HG03378 (cell line): ENCODE measurements at regions not wholly inside any gene's neighbourhood (a gene's known extent, or its start where the extent isn't known, plus 50 kb on each side); places are given as distances from the start of the nearest gene placed in this dataset.

Experiments
- ATAC-seq: cut with Tn5 transposase; IDR thresholded peaks from one replicate; pipeline ENCODE4 v1.9.1; 2021; ENCODE audit warnings: mild to moderate bottlenecking, moderate library complexity; ENCODE audit not compliant: unreplicated experiment

- ATAC-seq, result no peak
Observed at GRCh38 chr11:92317222-92317621, 92.6 kb downstream of the FAT3 start.

GRCh38 chr11:92317721-92318120 lies 93.1 kb downstream of the FAT3 start:
- no peak for ATAC-seq

- no peak for ATAC-seq
Observed at GRCh38 chr11:92322225-92322624, 97.6 kb downstream of the FAT3 start.

GRCh38 chr11:92324890-92325289 lies 100.3 kb downstream of the FAT3 start:
- no peak for ATAC-seq

- ATAC-seq, result no peak
Observed at GRCh38 chr11:92325416-92325815, 100.8 kb downstream of the FAT3 start.

- no peak for ATAC-seq
Observed at GRCh38 chr11:92329137-92329536, 104.5 kb downstream of the FAT3 start.

GRCh38 chr11:92329646-92330045 lies 105.0 kb downstream of the FAT3 start:
- no peak for ATAC-seq

GRCh38 chr11:92330114-92330513 lies 105.5 kb downstream of the FAT3 start:
- ATAC-seq, result no peak

GRCh38 chr11:92332986-92333385 lies 108.4 kb downstream of the FAT3 start:
- ATAC-seq, result no peak

GRCh38 chr11:92340839-92341238 lies 116.2 kb downstream of the FAT3 start:
- ATAC-seq, result no peak

GRCh38 chr11:92342034-92342720 lies 117.6 kb downstream of the FAT3 start:
- ATAC-seq, result no peak

GRCh38 chr11:92342886-92343285 lies 118.3 kb downstream of the FAT3 start:
- ATAC-seq, result no peak

- no peak for ATAC-seq
Observed at GRCh38 chr11:92346220-92346619, 121.6 kb downstream of the FAT3 start.

- no peak for ATAC-seq
Observed at GRCh38 chr11:92347454-92347853, 122.8 kb downstream of the FAT3 start.

- ATAC-seq, result no peak
Observed at GRCh38 chr11:92349486-92350156, 125.0 kb downstream of the FAT3 start.

GRCh38 chr11:92357344-92357743 lies 132.7 kb downstream of the FAT3 start:
- ATAC-seq, result no peak

GRCh38 chr11:92357841-92358240 lies 133.2 kb downstream of the FAT3 start:
- no peak for ATAC-seq

GRCh38 chr11:92361551-92361950 lies 136.9 kb downstream of the FAT3 start:
- ATAC-seq, result no peak

- ATAC-seq, result no peak
Observed at GRCh38 chr11:92362989-92363388, 138.4 kb downstream of the FAT3 start.

GRCh38 chr11:92364177-92364576 lies 139.6 kb downstream of the FAT3 start:
- ATAC-seq, result no peak

- no peak for ATAC-seq
Observed at GRCh38 chr11:92376146-92376599, 151.6 kb downstream of the FAT3 start.

GRCh38 chr11:92376680-92377079 lies 152.1 kb downstream of the FAT3 start:
- ATAC-seq, result no peak

- no peak for ATAC-seq
Observed at GRCh38 chr11:92380882-92381281, 156.3 kb downstream of the FAT3 start.
